ENCODE measurements at regions not wholly inside any gene's neighbourhood (a gene's known extent, or its start where the extent isn't known, plus 50 kb on each side); places are given as distances from the start of the nearest gene placed in this dataset.

DNA sequence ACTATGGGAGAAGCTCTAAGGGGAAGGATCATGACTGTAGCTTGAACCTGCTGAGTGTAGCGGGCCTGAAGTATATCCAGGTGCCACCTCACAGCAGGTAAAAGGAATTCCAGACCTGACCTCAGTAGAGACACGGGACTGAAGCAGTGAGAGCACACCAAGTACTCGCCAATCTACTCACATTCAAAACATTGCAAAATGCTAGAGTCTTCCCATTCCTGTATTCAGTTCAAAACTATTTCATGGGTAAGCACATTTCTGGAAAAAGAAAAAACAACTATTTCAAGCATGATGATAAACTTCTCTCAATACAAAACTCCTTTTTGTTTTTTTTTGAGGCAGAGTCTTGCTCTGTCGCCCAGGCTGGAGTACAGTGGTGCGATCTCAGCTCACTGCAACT lies 121.9 kb upstream of the AUTS2 start (continued):
- TF ChIP-seq, protein P1, sequence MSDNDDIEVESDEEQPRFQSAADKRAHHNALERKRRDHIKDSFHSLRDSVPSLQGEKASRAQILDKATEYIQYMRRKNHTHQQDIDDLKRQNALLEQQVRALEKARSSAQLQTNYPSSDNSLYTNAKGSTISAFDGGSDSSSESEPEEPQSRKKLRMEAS (IDR thresholded peaks at IDR 0.05): no peak
- TF ChIP-seq KDM5A (IDR thresholded peaks at IDR 0.05; ENCODE audit: low read length): no peak

All from H1 (cell line).